ENCODE measurements at regions not wholly inside any gene's neighbourhood (a gene's known extent, or its start where the extent isn't known, plus 50 kb on each side); places are given as distances from the start of the nearest gene placed in this dataset.

- no peak for DNase-seq
Observed at GRCh38 chr2:176746411-176746810, 466.2 kb upstream of the HNRNPA3 start.

GRCh38 chr2:176747506-176747905, 465.1 kb upstream of the HNRNPA3 start:
- no peak for DNase-seq

DNA sequence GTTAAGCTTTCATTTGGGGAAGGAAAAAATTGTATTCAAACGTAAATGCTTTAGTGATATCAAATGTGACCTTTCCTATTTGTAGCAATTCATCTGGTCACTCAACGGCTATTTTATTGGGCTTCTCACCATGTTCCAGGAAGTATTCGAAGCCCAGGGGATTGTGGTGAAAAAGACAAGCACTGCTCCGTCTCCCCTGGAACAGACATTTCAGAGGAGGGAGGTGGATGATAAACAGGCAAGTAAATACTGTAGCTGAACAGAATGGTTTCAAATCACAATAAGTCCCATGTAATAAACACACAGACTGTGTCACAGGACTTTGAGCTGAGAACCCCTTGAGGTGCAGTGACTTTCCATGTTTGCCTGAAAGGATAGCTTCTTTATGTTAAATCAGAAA, 464.7 kb upstream of the HNRNPA3 start:
- no peak for DNase-seq

DNA sequence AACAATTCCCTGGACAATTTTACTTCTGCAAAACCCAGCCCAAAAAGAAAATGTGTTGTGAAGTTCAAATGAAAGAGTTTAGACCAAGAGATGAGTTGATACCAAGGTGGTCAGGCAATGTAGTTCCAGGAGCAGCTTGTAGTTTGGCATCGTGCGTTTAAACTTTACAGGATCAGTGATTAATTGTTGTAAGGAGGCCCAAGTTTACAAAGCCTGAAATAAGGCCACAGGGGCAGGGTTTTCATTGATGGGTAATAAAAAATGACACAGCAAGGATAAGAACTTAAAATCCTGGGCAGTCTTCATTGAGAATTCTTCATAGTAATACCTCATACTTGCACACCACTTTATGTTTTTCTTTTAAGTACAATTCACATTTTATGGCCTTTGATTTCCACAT, 463.9 kb upstream of the HNRNPA3 start:
- no peak for DNase-seq

DNA sequence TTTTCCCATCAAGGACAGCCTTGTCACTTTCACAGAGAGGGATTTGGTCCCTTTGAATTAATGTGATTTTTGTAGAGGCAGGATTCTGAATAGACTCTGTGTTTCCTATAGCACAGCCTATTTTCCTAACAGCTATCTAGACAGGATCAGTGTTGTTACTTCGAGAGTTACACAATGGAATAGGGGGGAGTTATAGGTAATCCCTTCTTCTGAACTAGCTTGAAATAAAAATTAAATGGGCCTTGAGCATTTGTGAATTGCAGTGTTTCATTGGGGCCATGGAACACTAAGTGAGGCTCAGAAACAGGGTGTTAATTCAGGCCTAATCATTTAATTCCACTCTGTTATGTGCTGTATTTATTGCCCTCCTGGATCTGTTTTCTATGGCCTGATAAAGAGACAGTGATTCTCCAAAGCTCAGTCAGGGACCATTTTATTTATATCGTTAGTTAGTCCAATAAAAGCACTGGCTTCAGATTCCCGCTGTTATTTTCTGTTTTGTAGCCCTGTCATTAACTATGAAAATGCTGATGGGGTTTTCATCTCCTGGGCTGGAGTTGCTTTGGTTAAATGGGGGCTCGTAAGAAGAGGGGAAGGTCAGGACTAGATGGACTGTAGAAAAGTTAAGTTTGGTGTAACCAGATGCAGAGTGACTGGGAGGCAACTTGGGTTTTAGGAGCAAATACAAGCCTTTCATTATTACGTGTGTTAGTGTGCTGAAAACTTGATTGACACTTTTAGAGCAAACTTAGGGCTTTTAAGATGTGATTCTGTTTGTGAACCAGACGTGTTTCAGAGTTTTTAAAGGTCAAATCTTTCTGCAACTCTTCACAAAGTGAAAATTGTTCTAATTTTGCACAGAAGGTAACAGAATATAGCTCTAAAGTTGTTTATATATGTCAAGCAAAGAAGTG, 461.0 kb upstream of the HNRNPA3 start:
- DNase-seq: no peak

- no peak for DNase-seq
Observed at GRCh38 chr2:176752295-176752694, 460.3 kb upstream of the HNRNPA3 start.

DNA sequence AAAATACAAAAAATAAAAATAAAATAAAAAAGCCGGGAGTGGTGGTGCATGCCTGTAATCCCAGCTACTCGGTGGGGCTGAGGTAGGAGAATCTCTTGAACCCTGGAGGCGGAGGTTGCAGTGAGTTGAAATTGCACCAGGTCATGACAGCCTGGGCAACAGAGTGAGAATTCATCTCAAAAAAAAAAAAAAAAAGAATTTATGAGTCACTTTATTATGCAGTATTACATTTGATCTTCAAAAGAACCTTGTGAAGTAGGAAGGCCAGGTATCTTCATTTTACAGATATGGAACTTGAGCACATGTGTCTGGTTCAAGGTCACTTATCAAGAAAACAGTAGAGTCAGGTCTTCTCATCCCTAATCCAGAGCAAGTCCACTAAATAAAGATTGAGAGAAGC, 459.4 kb upstream of the HNRNPA3 start:
- DNase-seq: no peak

DNA sequence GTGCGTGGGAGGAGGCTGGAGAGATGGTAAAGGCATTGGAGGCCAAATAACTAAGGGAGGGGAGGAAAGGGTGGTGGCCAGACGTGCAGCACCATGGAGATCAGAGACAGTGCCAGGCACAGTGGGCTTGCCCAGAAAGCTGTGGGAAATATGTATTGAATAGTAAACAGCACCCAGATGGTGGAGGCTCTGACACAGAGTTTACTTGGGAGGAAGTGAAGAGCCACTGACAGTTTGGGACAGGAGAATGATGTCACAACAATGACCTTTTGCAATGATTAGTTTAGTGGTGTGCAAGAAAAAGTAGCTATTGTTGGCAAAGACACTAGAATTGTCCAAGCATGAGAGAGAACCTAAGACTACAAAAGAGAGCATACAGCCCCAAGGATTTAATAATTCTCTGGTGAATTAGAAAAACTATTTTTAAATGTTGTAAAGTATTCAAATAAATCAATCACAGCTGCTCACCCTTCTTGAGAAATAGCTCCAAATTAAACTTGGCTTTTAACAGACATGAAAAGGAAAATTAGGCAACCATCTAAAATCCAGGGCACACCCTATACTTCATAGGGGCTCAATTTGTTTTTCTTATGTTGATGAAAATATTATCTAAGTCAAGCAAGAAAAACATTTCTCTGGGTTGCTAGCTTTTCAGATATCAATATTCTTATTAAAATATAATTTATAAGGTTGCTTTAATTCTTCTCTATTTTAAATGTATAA, 458.7 kb upstream of the HNRNPA3 start:
- DNase-seq: no peak

DNA sequence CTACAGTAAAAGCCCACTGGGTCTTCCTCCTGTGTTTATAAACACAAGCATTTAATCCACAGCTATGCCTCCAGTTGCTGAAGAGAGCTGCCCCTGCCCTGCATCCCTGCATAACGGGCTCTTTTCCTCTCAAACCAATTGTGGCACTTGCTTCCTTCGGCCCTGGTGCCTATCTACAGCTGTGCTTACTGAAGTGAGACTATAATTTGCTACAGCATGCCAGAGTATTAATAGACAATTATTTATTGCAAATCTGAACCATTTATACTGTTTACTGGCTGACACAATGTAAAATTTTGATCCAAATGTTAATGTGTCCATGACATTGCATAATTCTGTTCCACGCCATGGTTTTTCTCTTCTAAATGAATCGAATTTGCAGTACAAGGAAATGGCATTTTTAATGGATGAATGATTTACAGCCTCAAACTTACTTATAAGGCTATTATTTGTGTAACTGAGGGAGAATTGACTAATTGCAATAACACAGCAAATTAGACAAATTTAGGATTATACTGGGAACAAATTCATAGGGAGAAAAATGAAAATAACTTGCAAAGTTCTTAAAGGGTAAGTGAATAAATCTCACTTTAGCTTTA, 457.0 kb upstream of the HNRNPA3 start:
- no peak for DNase-seq

DNA sequence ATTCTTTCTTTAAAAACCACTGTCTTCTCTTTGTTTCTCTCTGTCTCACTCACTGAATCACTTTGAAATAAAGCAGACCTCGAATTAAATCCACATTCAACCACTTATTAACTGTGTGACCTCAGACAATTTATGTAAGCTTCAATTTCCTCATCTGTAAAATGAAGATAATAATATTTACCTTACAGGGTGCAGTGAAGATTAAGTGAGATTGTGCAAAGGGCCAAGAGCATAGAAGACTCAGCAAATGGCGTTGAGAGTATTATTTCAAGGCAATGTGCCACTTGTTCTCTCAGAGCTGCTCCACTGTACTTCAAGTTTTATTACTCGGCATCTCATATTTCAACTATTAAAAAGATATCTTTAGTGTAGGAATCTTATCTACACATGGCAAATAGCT, 454.2 kb upstream of the HNRNPA3 start:
- DNase-seq: no peak

- DNase-seq: no peak
Observed at GRCh38 chr2:176760439-176760838, 452.2 kb upstream of the HNRNPA3 start.

DNA sequence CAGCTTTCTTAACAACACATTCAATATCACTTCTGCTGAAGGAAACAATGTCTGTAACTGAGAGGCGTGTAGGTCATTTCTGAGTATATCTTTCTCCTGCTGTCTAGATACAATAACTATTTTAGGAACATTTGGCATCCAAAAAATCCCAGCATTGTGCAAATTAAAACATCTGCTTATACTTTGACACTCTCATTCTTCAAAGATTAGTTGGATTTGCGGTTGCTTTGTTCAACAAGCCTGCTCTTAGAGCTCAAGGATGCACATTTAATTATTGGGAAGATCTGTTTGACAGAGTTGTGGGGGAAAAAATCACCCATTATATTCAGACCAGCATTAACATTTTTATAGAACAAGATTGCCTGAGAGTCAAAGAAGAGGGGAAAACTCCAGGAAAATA, 449.5 kb upstream of the HNRNPA3 start:
- no peak for DNase-seq

DNA sequence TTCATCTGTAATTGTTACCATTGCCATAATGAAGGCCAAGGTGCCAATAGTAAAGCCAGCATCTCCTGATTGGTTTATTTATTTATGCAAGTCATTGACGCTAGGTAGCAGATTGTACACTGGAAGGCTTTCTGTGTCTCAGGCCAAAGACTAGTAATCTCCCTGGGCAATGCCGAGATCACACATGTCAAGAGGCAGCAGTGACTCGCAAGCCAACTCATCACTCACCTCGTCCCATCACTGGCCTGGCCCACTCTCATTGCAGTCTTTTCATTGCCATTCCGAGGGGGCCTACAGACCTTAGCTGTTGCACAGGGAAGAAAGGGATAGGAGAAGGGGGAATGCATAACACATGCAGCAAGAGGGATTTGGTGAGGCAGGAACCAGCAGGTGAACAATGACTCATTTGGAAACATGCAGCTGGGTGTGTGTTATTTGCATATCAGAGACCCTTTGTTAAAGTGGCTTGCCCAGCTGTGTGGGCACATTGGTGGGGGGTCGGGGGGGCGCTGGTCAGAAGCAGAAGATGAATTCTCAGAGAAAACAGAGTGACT, 448.7 kb upstream of the HNRNPA3 start:
- DNase-seq: no peak

GRCh38 chr2:176764921-176765320, 447.7 kb upstream of the HNRNPA3 start:
- DNase-seq: no peak

DNA sequence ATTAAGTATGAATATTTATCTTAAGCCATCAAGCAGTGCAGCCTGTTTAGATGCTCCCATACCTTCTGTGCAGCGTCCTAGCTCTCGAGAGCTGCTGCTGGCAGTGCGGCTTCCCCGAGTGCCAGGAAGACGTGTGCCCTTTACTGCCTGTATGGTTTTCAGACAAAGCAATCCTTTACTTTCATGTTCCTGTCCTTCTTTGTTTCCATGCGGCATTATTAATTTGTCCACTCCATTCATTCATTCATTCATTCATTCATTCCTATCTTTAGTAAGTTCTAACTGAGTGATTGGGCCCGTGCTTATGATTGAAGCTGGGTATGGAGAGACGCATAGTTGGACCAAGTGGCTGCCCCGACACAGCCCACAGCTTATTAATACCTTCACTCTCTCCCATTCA, 446.6 kb upstream of the HNRNPA3 start:
- no peak for DNase-seq

- DNase-seq: no peak
Observed at GRCh38 chr2:176768185-176768584, 444.4 kb upstream of the HNRNPA3 start.

DNA sequence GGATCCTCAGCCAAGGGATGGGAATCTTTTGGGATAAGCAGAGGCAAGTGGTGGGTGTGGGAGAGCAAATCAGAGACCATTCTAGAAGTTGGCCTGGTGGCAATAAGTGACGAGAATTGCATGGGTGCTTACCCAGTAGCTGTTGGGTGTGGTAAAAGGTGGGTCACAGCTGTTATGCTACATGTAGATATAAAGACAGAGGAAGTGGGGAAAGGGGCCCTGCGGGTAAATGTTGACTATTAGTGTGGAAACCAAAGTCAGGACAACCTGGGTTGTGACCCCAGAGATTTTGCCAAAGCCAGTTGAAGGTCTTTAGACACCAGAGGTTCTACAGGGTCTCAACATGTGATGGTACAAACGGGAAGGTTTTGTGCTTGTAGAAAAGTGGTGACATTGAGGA, 443.6 kb upstream of the HNRNPA3 start:
- DNase-seq: no peak

DNA sequence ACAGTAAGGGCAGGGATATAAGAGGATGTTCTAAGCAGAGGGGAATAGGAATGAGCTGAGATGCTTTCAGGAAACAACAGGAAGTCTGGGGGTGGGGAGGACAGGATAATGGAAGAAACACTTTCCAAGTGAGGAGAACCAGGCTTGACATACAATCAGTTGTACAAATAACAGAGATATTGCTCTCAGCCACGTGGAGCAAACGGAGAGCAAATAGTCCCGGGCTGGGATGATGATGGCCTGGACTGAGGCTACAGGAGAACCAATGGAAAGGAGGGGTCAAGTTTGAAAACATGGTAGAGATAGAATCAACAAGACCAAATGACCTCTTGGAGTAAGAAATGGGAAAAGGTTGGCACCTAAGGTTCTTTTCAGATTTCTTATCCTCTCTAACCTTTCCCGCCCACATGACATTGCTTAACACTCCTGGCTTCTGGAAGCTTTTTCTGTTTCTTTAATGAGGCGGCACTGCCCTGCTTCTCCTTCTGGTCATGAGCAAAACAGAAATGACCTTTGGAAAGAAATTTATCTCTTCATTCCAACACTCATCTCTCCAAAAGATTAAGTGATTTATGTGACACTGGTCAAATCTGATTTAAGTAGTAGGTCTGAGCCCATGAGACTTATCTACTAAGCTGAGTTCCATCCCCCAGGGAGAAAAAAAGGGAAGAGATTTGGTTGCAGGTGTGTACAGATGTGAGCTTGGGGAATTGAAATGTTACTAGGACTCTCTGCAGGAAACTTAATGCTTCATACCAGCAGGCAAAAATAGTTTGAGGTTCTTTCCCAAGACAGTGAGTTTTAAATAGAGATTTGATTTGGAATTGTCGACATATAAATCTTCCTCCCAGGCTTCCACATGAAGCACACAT, 442.9 kb upstream of the HNRNPA3 start:
- no peak for DNase-seq

DNA sequence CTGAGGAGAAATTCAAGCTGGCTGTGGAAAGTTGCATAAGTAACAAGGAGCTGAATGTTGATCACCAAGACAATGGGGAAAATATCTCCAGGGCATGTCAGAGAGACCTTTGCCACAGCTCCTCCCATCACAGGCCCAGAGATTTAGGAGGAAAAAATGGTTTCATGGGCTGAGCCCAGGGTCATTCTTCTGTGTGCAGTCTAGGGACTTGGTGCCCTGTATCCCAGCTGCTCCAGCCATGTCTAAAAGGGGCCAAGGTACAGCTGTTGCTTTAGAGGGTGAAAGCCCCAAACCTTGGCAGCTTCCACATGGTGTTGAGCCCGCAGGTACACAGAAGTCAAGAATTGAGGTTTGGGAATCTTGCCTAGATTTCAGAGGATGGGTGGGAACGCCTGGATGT, 439.8 kb upstream of the HNRNPA3 start:
- DNase-seq: no peak

DNA sequence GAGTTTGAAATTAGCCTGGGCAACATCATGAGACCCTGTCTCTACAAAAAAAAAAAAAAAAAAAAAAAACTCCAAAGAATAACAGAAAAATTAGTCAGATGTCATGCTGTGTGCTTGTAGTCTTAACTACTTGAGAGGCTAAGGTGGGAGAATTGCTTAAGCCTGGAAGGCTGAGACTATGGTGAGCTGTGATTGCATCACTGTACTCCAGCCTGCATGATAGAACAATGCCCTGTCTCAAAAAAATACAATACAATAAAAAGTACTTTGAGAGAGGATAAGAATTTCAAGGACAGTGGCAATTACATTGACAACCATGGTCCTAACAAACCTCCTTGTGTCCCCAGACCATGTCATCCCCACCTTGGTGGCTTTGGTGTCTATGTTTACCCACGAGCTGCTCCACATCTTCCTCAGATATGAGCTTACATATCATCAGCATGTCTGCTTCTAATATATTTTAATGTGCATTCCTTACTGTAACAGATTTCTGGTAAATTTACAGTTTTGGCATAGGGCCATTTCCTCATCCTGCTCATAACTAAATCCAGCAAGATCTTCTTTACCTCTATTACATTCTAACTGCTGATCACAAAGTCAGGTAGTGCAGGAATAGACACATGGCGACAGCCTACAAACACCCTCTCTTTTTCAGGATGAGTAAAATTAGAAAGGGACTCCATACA, 437.7 kb upstream of the HNRNPA3 start:
- no peak for DNase-seq

- no peak for DNase-seq
Observed at GRCh38 chr2:176777262-176777661, 435.3 kb upstream of the HNRNPA3 start.

DNA sequence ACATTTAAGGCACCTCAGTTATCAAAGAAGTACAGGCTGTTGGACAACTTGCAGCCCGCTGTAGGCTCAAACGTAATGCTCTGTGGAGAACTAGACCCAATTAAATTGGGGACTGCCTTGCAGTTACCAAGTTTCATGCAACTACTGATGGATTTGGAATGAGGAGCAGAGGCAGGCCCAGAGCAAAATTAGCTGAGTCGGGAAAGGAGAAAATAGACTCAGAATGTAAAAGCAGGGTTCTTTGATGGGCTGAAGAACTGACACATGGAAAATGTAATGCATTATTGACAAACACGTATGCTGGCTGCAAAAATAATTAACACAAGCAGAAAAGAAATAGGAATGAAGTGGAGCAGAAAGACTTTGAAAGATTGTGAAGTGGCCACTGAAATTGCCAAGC, 432.7 kb upstream of the HNRNPA3 start:
- no peak for DNase-seq
